ENCODE measurements at regions not wholly inside any gene's neighbourhood (a gene's known extent, or its start where the extent isn't known, plus 50 kb on each side); places are given as distances from the start of the nearest gene placed in this dataset.

- no peak for DNase-seq (ENCODE audit: low read depth in 2 of 2)
These were observed 546.7 kb downstream of the EPHA4 start for GRCh38 chr2:221025398-221025797.

GRCh38 chr2:221034026-221034701 lies 537.9 kb downstream of the EPHA4 start:
- no peak for DNase-seq (ENCODE audit: low read depth in 2 of 2)

GRCh38 chr2:221034973-221035372 lies 537.1 kb downstream of the EPHA4 start:
- no peak for DNase-seq (ENCODE audit: low read depth in 2 of 2)

GRCh38 chr2:221042926-221043325 lies 529.2 kb downstream of the EPHA4 start:
- no peak for DNase-seq (ENCODE audit: low read depth in 2 of 2)

GRCh38 chr2:221044781-221045180 lies 527.3 kb downstream of the EPHA4 start:
- no peak for DNase-seq (ENCODE audit: low read depth in 2 of 2)

GRCh38 chr2:221050020-221050795 lies 521.9 kb downstream of the EPHA4 start:
- DNase-seq (ENCODE audit: low read depth in 2 of 2): no peak

GRCh38 chr2:221051162-221051561 lies 520.9 kb downstream of the EPHA4 start:
- no peak for DNase-seq (ENCODE audit: low read depth in 2 of 2)

- no peak for DNase-seq (ENCODE audit: low read depth in 2 of 2)
These were observed 511.7 kb downstream of the EPHA4 start for GRCh38 chr2:221060376-221060775.

- DNase-seq (ENCODE audit: low read depth in 2 of 2): no peak
These were observed 508.5 kb downstream of the EPHA4 start for GRCh38 chr2:221063568-221063967.

- DNase-seq (ENCODE audit: low read depth in 2 of 2): no peak
These were observed 507.8 kb downstream of the EPHA4 start for GRCh38 chr2:221064058-221064854.

- no peak for DNase-seq (ENCODE audit: low read depth in 2 of 2)
These were observed 507.2 kb downstream of the EPHA4 start for GRCh38 chr2:221064880-221065279.

- DNase-seq (ENCODE audit: low read depth in 2 of 2): no peak
These were observed 504.0 kb downstream of the EPHA4 start for GRCh38 chr2:221068123-221068522.

- DNase-seq (ENCODE audit: low read depth in 2 of 2): no peak
These were observed 502.0 kb downstream of the EPHA4 start for GRCh38 chr2:221070106-221070505.

- DNase-seq (ENCODE audit: low read depth in 2 of 2): no peak
These were observed 498.6 kb downstream of the EPHA4 start for GRCh38 chr2:221073326-221074049.

GRCh38 chr2:221074238-221074637 lies 497.9 kb downstream of the EPHA4 start:
- DNase-seq (ENCODE audit: low read depth in 2 of 2): no peak

GRCh38 chr2:221075203-221075602 lies 496.9 kb downstream of the EPHA4 start:
- no peak for DNase-seq (ENCODE audit: low read depth in 2 of 2)

- no peak for DNase-seq (ENCODE audit: low read depth in 2 of 2)
These were observed 494.9 kb downstream of the EPHA4 start for GRCh38 chr2:221077251-221077650.

- DNase-seq (ENCODE audit: low read depth in 2 of 2): no peak
These were observed 494.3 kb downstream of the EPHA4 start for GRCh38 chr2:221077799-221078198.

- DNase-seq (ENCODE audit: low read depth in 2 of 2): no peak
These were observed 486.7 kb downstream of the EPHA4 start for GRCh38 chr2:221085341-221085900.

- DNase-seq (ENCODE audit: low read depth in 2 of 2): no peak
These were observed 486.2 kb downstream of the EPHA4 start for GRCh38 chr2:221085936-221086335.

GRCh38 chr2:221087779-221088178 lies 484.3 kb downstream of the EPHA4 start:
- no peak for DNase-seq (ENCODE audit: low read depth in 2 of 2)

GRCh38 chr2:221088506-221088905 lies 483.6 kb downstream of the EPHA4 start:
- DNase-seq (ENCODE audit: low read depth in 2 of 2): no peak
